D721Med (cell line): ENCODE measurements at regions not wholly inside any gene's neighbourhood (a gene's known extent, or its start where the extent isn't known, plus 50 kb on each side); places are given as distances from the start of the nearest gene placed in this dataset.

Source experiments
- DNase-seq: peaks from one replicate; pipeline ENCODE4 v3.0.0; 2011; ENCODE audit warnings: low spot score; ENCODE audit not compliant: insufficient read length
- FAIRE-seq: peaks from 2 replicates; lab custom pipeline; 2011; peaks lifted over from hg19 to GRCh38; lab: Jason Lieb, UNC
- CTCF ChIP-seq: IDR thresholded peaks from 2 replicates; pipeline ENCODE4 v1.5.1; 2012; ENCODE audit warnings: mild to moderate bottlenecking, control low read depth; ENCODE audit not compliant: insufficient read depth; ENCODE audit errors: missing control alignments

DNA sequence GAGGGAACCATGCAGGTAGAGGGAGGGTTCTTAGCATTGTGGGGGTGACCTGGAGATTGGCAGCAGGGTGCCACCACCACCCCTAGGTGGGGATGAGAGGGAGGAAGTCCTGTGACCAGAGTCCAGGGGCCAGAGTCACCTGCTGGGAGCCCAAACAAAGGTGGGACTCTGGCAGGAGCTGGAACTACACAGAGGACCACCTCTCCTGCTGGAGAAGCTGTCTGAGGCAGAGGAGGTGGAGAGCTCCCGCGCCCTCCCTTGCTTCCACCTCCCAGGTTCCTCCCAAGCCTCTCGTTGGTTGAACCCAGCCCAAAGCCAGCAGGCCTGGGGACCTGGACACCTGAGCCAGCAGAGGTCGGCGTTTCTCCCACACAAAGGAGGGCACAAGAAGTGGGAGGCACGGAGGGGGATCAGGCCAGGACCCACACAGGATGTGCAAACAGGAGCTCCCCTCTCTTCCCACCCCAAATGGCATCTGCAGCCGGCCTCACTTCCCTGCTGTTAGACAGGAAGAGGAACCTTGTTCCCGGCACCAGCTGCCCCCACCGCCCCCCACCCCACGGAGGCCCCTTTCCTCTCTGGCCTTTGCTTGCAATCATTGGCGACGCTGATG lies 154.6 kb downstream of the SEC14L1 start:
- no peak for FAIRE-seq
- no peak for DNase-seq
- no peak for TF ChIP-seq CTCF

- DNase-seq (no peak), FAIRE-seq (no peak)
- no peak for TF ChIP-seq CTCF
Observed at GRCh38 chr17:77296769-77297409, 156.1 kb downstream of the SEC14L1 start.

- DNase-seq (no peak), FAIRE-seq (no peak)
- TF ChIP-seq CTCF: no peak
Observed at GRCh38 chr17:77297693-77298666, 157.2 kb downstream of the SEC14L1 start.

DNA sequence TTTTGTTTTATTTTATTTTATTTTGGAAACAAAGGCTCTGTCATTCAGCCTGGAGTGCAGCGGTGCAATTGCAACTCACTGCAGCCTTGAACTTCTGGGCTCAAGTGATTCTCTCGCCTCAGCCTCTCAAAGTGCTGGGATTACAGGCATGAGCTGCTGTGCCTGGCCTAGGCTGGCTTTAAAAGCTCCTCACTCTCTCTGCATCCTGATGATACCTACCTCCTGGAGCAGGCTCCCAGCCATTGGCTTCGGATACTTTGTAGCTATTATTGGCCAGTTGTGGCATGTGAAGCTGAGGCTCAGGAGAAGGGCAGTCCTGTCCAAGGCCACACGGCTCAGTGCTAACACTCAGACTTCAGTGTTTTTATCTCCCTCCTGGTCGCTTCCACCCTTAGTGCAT lies 158.0 kb downstream of the SEC14L1 start:
- no peak for FAIRE-seq

GRCh38 chr17:77299256-77300015 lies 158.7 kb downstream of the SEC14L1 start:
- no peak for DNase-seq
- no peak for TF ChIP-seq CTCF
- FAIRE-seq: no peak

More for the DNA sequence above, 158.0 kb downstream of the SEC14L1 start:
- no peak for DNase-seq
- no peak for TF ChIP-seq CTCF

DNA sequence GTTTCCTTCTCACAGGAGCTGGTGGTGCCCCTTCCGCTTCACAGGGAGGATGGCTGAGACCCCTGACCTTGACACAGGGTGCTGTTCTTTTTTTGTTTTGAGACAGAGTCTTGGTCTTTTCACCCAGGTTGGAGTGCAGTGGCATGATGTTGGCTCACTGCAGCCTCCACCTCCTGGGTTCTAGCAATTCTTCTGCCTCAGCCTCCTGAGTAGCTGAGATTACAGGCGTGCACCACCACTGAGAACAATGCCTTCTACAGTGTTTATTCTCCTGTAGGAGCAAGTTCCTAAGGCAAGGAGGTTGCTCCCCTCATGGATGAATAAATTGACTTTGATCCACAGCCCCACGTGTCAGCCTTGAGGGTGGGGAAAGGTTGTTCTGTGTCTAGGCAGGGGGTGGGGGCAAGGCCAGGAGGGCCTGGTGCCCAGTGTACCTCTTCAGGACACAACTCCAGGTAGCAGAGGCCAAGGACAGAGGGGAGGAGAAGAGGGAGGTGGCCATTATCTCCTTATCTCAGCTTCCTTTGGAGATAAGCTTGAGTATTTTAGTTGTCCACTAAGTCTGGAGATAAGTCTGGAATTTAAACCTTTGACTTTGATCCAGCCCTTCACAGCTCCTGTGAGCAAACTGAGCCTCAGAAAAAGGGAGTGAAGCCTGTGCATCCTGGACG lies 159.4 kb downstream of the SEC14L1 start:
- TF ChIP-seq CTCF: no peak
- DNase-seq (no peak), FAIRE-seq (no peak)
